Stimulated activated memory B cell treated with anti-CD40 and anti-IgM and Interleukin-4, amounts not matched to agents 10 μg/mL and 1 μg/mL and 100 μg/mL, for 72 hours (primary cell): ENCODE measurements at regions not wholly inside any gene's neighbourhood (a gene's known extent, or its start where the extent isn't known, plus 50 kb on each side); places are given as distances from the start of the nearest gene placed in this dataset.

Source experiments
- ATAC-seq: fragments of 150-1000 bp; cut with Tn5 transposase; 2 replicates; pipeline ENCODE4 v1.10.0; 2021
- H3K27ac Mint-ChIP-seq: one replicate; pipeline ENCODE4 v1.8.0; 2022; ENCODE audit warnings: mild to moderate bottlenecking, mixed read lengths
- H3K27me3 Mint-ChIP-seq: one replicate; pipeline ENCODE4 v1.8.0; 2022; ENCODE audit warnings: mixed read lengths
- H3K36me3 Mint-ChIP-seq: one replicate; pipeline ENCODE4 v1.8.0; 2022; ENCODE audit warnings: mixed read lengths
- H3K4me1 Mint-ChIP-seq: one replicate; pipeline ENCODE4 v1.8.0; 2022; ENCODE audit warnings: mixed read lengths
- H3K4me3 Mint-ChIP-seq: one replicate; pipeline ENCODE4 v1.8.0; 2022; ENCODE audit warnings: mild to moderate bottlenecking, moderate library complexity, mixed read lengths
- H3K9me3 Mint-ChIP-seq: one replicate; pipeline ENCODE4 v1.8.0; 2022; ENCODE audit warnings: mixed read lengths

- no peaks in the 10 kb centered on the region for H3K27me3 Mint-ChIP-seq
- H3K4me3 Mint-ChIP-seq, result no peak overlapping the region
- H3K9me3 Mint-ChIP-seq, result peaks cover 5% of the 10 kb centered on the region
- ATAC-seq, result no peak
- H3K27ac Mint-ChIP-seq, result no peak overlapping the region
- no peaks in the 10 kb centered on the region for H3K36me3 Mint-ChIP-seq
- H3K4me1 Mint-ChIP-seq, result no peaks in the 10 kb centered on the region
Observed at GRCh38 chr13:112177450-112178288, 110.7 kb downstream of the SOX1 start.

GRCh38 chr13:112178769-112179168, 111.8 kb downstream of the SOX1 start:
- no peak overlapping the region for H3K27ac Mint-ChIP-seq
- H3K36me3 Mint-ChIP-seq, result no peaks in the 10 kb centered on the region
- no peak for ATAC-seq
- no peak overlapping the region for H3K4me3 Mint-ChIP-seq
- H3K4me1 Mint-ChIP-seq, result no peaks in the 10 kb centered on the region
- no peaks in the 10 kb centered on the region for H3K27me3 Mint-ChIP-seq
- peaks cover 5% of the 10 kb centered on the region for H3K9me3 Mint-ChIP-seq

GRCh38 chr13:112179421-112179820, 112.5 kb downstream of the SOX1 start:
- no peak for ATAC-seq
- Mint-ChIP-seq H3K4me3 (no peak overlapping the region), H3K36me3 (no peaks in the 10 kb centered on the region), H3K9me3 (peaks cover 3% of the 10 kb centered on the region), H3K27ac (no peak overlapping the region), H3K27me3 (no peaks in the 10 kb centered on the region), H3K4me1 (no peaks in the 10 kb centered on the region)

- no peak for ATAC-seq
- Mint-ChIP-seq H3K27ac (no peak overlapping the region), H3K9me3 (peaks cover 2% of the 10 kb centered on the region), H3K27me3 (no peaks in the 10 kb centered on the region), H3K4me1 (no peaks in the 10 kb centered on the region), H3K36me3 (no peaks in the 10 kb centered on the region), H3K4me3 (no peak overlapping the region)
Observed at GRCh38 chr13:112179995-112180394, 113.0 kb downstream of the SOX1 start.

- Mint-ChIP-seq H3K36me3 (no peaks in the 10 kb centered on the region), H3K27me3 (no peaks in the 10 kb centered on the region), H3K9me3 (peaks cover 3% of the 10 kb centered on the region), H3K27ac (no peak overlapping the region), H3K4me1 (no peaks in the 10 kb centered on the region), H3K4me3 (no peak overlapping the region)
- no peak for ATAC-seq
Observed at GRCh38 chr13:112181336-112182067, 114.6 kb downstream of the SOX1 start.

GRCh38 chr13:112182251-112182650, 115.3 kb downstream of the SOX1 start:
- Mint-ChIP-seq H3K27ac (no peak overlapping the region), H3K9me3 (peaks cover 3% of the 10 kb centered on the region), H3K36me3 (no peaks in the 10 kb centered on the region), H3K4me3 (no peak overlapping the region), H3K4me1 (no peaks in the 10 kb centered on the region), H3K27me3 (no peaks in the 10 kb centered on the region)
- ATAC-seq, result no peak

GRCh38 chr13:112182846-112183531, 116.0 kb downstream of the SOX1 start:
- Mint-ChIP-seq H3K27me3 (no peaks in the 10 kb centered on the region), H3K4me1 (no peaks in the 10 kb centered on the region), H3K27ac (no peak overlapping the region), H3K9me3 (peaks cover 3% of the 10 kb centered on the region), H3K4me3 (no peak overlapping the region), H3K36me3 (no peaks in the 10 kb centered on the region)
- no peak for ATAC-seq

- no peaks in the 10 kb centered on the region for H3K36me3 Mint-ChIP-seq
- H3K9me3 Mint-ChIP-seq, result peaks cover 3% of the 10 kb centered on the region
- no peaks in the 10 kb centered on the region for H3K4me1 Mint-ChIP-seq
- no peak overlapping the region for H3K4me3 Mint-ChIP-seq
- no peak for ATAC-seq
- H3K27ac Mint-ChIP-seq, result no peak overlapping the region
- no peaks in the 10 kb centered on the region for H3K27me3 Mint-ChIP-seq
Observed at GRCh38 chr13:112183532-112184090, 116.7 kb downstream of the SOX1 start.

GRCh38 chr13:112184261-112184660, 117.3 kb downstream of the SOX1 start:
- H3K4me3 Mint-ChIP-seq, result no peak overlapping the region
- ATAC-seq, result no peak
- H3K36me3 Mint-ChIP-seq, result no peaks in the 10 kb centered on the region
- H3K27me3 Mint-ChIP-seq, result no peaks in the 10 kb centered on the region
- H3K9me3 Mint-ChIP-seq, result peaks cover 5% of the 10 kb centered on the region
- no peak overlapping the region for H3K27ac Mint-ChIP-seq
- no peaks in the 10 kb centered on the region for H3K4me1 Mint-ChIP-seq

- no peaks in the 10 kb centered on the region for H3K36me3 Mint-ChIP-seq
- no peak for ATAC-seq
- H3K4me1 Mint-ChIP-seq, result no peaks in the 10 kb centered on the region
- H3K27me3 Mint-ChIP-seq, result no peaks in the 10 kb centered on the region
- H3K9me3 Mint-ChIP-seq, result peaks cover 5% of the 10 kb centered on the region
- no peak overlapping the region for H3K27ac Mint-ChIP-seq
- no peak overlapping the region for H3K4me3 Mint-ChIP-seq
Observed at GRCh38 chr13:112184851-112185371, 118.0 kb downstream of the SOX1 start.

- no peaks in the 10 kb centered on the region for H3K36me3 Mint-ChIP-seq
- ATAC-seq, result no peak
- H3K4me3 Mint-ChIP-seq, result no peak overlapping the region
- H3K27ac Mint-ChIP-seq, result no peak overlapping the region
- H3K4me1 Mint-ChIP-seq, result no peaks in the 10 kb centered on the region
- H3K27me3 Mint-ChIP-seq, result no peaks in the 10 kb centered on the region
- peaks cover 5% of the 10 kb centered on the region for H3K9me3 Mint-ChIP-seq
Observed at GRCh38 chr13:112185466-112185865, 118.5 kb downstream of the SOX1 start.

- H3K36me3 Mint-ChIP-seq, result no peaks in the 10 kb centered on the region
- no peak overlapping the region for H3K4me3 Mint-ChIP-seq
- H3K4me1 Mint-ChIP-seq, result no peaks in the 10 kb centered on the region
- peaks cover 5% of the 10 kb centered on the region for H3K9me3 Mint-ChIP-seq
- no peak overlapping the region for H3K27ac Mint-ChIP-seq
- ATAC-seq, result no peak
- no peaks in the 10 kb centered on the region for H3K27me3 Mint-ChIP-seq
Observed at GRCh38 chr13:112186091-112186490, 119.1 kb downstream of the SOX1 start.

- no peak overlapping the region for H3K4me3 Mint-ChIP-seq
- no peaks in the 10 kb centered on the region for H3K36me3 Mint-ChIP-seq
- ATAC-seq, result no peak
- H3K27me3 Mint-ChIP-seq, result no peaks in the 10 kb centered on the region
- H3K27ac Mint-ChIP-seq, result no peak overlapping the region
- peaks cover 12% of the 10 kb centered on the region for H3K9me3 Mint-ChIP-seq
- H3K4me1 Mint-ChIP-seq, result no peaks in the 10 kb centered on the region
Observed at GRCh38 chr13:112187527-112188297, 120.8 kb downstream of the SOX1 start.

- H3K27me3 Mint-ChIP-seq, result no peaks in the 10 kb centered on the region
- H3K36me3 Mint-ChIP-seq, result no peaks in the 10 kb centered on the region
- H3K9me3 Mint-ChIP-seq, result peaks cover 18% of the 10 kb centered on the region
- no peak for ATAC-seq
- H3K4me1 Mint-ChIP-seq, result no peaks in the 10 kb centered on the region
- no peak overlapping the region for H3K4me3 Mint-ChIP-seq
- H3K27ac Mint-ChIP-seq, result no peak overlapping the region
Observed at GRCh38 chr13:112188298-112188610, 121.3 kb downstream of the SOX1 start.
